ENCODE measurements at regions not wholly inside any gene's neighbourhood (a gene's known extent, or its start where the extent isn't known, plus 50 kb on each side); places are given as distances from the start of the nearest gene placed in this dataset.

DNA sequence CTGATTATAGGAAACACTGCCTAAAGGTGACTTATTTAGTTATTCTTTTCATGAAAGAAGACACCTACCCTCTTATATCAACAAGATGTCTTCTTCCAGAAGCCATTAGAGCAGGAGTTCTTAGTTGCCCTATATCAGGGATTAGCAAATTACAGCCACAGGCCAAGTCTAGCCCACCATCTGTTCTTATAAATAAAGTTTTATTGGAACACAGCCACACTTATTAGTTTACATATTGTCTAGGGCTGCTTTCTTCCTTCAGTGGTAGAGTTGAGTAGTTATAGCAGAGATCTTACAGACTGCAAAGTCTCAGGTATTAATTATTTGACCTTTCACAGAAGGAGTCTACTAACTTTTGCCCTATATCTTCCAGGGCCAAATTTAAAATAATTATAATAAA lies 157.2 kb upstream of the NOCT start:
- TF ChIP-seq SUZ12 (IDR thresholded peaks at IDR 0.05; ENCODE audit: extremely low read depth, insufficient read depth, insufficient read length), result no peak
- no peak for TF ChIP-seq YY1 (IDR thresholded peaks at IDR 0.05; ENCODE audit: insufficient read depth, insufficient read length)
